GM18907 (cell line): ENCODE measurements at regions not wholly inside any gene's neighbourhood (a gene's known extent, or its start where the extent isn't known, plus 50 kb on each side); places are given as distances from the start of the nearest gene placed in this dataset.
"Not testable (repeated sequence)": the region's sequence is repeated elsewhere in the genome, so short reads cannot be mapped to it uniquely, and the experiment has no call there.

ENCODE experiments used
- ATAC-seq: cut with Tn5 transposase; IDR thresholded peaks from one replicate; pipeline ENCODE4 v1.9.1; 2021; ENCODE audit warnings: mild to moderate bottlenecking, moderate library complexity; ENCODE audit not compliant: unreplicated experiment

- no peak for ATAC-seq
Measured at GRCh38 chr13:63838366-63839110, 2422.9 kb upstream of the PCDH20 start.

GRCh38 chr13:63837701-63838100, 2422.1 kb upstream of the PCDH20 start:
- not testable (repeated sequence) for ATAC-seq

DNA sequence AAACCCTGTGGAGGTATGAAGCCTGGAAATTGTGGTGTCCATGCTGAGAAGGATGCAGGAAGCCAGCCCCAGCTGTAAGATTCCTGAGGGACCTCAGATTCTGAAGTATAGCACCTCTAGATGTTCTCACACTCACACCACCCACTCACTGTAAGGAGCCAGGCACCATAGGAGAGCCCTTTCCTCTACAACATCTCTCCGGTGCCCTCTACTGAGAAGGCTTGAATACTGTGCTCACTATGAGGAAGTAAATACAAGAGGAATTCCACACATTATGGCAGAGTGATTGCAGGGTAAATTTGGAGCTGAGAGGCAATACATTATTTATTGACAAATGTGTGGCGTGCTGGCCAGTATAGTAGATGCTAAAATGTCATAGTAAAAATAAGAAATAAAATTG, 2414.0 kb upstream of the PCDH20 start:
- not testable (repeated sequence) for ATAC-seq

GRCh38 chr13:63821785-63822184, 2406.1 kb upstream of the PCDH20 start:
- ATAC-seq, result not testable (repeated sequence)

- ATAC-seq, result not testable (repeated sequence)
Measured at GRCh38 chr13:63811428-63812004, 2395.9 kb upstream of the PCDH20 start.

- not testable (repeated sequence) for ATAC-seq
Measured at GRCh38 chr13:63791134-63791533, 2375.5 kb upstream of the PCDH20 start.

- ATAC-seq, result no peak
Measured at GRCh38 chr13:63774133-63774532, 2358.5 kb upstream of the PCDH20 start.

DNA sequence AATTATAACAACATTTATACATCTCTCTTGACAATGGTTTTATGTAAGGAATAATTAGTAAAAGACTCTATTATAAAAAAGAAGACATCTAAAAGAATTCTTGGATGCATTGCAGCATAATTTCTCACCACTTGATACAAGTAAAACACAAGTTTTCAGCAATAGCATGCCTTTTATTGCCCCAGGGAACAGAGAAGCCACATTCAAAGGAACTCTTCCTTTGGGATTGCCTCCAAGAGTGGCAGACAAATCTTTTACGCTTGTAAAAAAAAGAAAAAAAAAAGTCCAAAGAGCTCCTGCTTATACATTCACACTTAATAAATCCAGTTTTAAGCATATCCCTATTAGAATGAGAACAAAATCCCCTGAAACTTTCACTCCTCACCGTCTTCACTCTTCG, 2357.8 kb upstream of the PCDH20 start:
- ATAC-seq, result no peak

GRCh38 chr13:63757683-63758082, 2342.0 kb upstream of the PCDH20 start:
- ATAC-seq, result not testable (repeated sequence)

DNA sequence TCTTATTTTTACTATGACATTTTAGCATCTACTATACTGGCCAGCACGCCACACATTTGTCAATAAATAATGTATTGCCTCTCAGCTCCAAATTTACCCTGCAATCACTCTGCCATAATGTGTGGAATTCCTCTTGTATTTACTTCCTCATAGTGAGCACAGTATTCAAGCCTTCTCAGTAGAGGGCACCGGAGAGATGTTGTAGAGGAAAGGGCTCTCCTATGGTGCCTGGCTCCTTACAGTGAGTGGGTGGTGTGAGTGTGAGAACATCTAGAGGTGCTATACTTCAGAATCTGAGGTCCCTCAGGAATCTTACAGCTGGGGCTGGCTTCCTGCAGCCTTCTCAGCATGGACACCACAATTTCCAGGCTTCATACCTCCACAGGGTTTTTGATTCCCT, 2334.2 kb upstream of the PCDH20 start:
- not testable (repeated sequence) for ATAC-seq

GRCh38 chr13:63741814-63742101, 2326.1 kb upstream of the PCDH20 start:
- ATAC-seq, result not testable (repeated sequence)

DNA sequence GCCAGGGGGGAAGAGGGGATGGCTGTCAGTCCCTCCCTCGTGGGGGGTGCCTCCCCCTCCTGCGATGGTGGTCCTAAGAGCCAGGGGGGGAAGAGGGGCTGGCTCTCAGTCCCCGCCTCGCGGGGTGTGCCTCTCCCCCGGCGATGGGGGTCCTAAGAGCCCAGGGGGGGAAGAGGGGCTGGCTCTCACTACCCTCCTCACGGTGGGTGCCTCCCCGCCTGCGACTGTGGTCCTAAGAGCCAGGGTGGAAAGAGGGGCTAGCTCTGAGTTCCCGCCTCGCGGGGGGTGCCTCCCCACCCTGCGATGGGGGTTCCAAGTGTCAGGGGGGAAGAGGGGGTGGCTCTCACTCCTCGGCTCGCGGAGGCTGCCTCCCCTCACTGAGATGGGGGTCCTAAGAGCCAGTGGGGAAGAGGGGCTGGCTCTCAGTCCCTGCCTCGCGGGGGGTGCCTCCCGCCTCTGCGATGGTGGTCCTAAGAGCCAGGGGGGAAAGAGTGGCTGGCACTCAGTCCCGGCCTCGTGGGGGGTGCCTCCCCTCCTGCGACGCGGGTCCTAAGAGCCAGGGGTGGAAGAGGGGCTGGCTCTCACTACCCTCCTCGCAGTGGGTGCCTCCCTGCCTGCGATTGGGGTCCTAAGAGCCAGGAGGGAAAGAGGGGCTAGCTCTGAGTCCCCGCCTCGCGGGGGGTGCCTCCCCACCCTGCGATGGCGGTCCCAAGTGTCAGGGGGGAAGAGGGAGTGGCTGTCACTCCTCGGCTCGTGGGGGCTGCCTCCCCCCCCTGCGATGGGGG, 2325.6 kb upstream of the PCDH20 start:
- ATAC-seq, result no peak

GRCh38 chr13:63739112-63739735, 2323.6 kb upstream of the PCDH20 start:
- ATAC-seq, result not testable (repeated sequence)

- ATAC-seq, result no peak
Measured at GRCh38 chr13:63737418-63737817, 2321.8 kb upstream of the PCDH20 start.

DNA sequence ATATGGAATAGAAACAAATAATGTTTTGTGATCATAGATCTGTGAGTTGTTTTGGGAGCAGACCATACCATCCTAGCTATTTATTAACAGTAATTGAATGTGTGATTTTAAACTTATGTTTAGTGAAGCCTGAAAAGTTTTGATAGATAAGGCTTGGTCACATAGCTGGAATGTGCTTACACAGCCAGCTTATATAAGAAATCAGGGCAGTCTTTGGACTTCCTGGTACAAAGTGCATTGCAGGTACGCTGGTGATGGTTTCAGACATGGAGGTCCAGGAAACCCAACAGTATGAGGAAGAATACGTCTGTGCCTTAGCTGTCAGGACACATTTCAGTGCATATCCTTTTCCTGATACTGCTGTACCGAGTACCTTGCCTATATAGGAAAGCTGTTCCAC, 2316.2 kb upstream of the PCDH20 start:
- no peak for ATAC-seq

GRCh38 chr13:63712159-63712558, 2296.5 kb upstream of the PCDH20 start:
- ATAC-seq, result not testable (repeated sequence)

DNA sequence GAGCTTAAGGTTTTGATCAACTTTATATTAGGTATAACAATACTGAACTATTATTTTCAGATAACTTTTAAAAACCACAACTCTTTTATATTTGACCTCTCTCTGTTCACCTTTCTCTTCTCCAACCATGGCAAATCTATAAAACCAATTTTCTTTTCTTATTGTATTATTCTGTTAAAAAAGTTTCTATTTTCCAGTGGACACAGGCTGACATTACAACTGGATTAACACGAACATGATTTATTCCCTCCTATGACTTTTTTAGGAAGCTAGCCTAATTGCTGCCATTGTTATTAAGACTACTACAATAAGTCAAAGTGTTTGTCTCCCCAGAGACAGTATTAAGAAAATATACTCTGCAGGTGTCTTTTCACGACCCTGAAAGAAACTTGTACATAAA, 2291.1 kb upstream of the PCDH20 start:
- no peak for ATAC-seq

- no peak for ATAC-seq
Measured at GRCh38 chr13:63704521-63704920, 2288.9 kb upstream of the PCDH20 start.

GRCh38 chr13:63700350-63700749, 2284.7 kb upstream of the PCDH20 start:
- no peak for ATAC-seq

DNA sequence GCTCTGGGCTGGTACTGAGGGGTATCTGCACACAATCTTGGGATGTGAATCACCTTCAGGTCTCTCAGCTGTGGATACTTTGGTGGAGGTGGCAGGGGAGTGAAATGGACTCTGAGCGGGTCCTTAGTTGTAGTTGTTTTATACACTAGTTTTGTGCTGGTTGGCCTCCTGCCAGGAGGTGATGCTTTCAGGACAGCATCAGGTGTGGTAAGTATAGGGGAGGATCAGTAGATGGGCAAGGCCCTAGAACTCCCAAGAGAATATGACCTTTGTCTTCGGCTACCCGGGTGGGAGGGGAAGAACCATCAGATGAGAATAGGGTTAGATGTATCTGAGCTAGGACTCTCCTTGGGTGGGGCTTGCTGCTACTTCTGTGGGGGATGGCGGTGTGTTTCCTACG, 2284.3 kb upstream of the PCDH20 start:
- no peak for ATAC-seq

GRCh38 chr13:63696055-63696454, 2280.4 kb upstream of the PCDH20 start:
- ATAC-seq, result no peak

GRCh38 chr13:63693696-63694095, 2278.0 kb upstream of the PCDH20 start:
- ATAC-seq, result no peak
